Stimulated activated CD8-positive, alpha-beta memory T cell treated with anti-CD3 and anti-CD28 coated beads, Interleukin-7, amount 100 ng/mL, for 4 hours (primary cell): ENCODE measurements at regions not wholly inside any gene's neighbourhood (a gene's known extent, or its start where the extent isn't known, plus 50 kb on each side); places are given as distances from the start of the nearest gene placed in this dataset.

Experiments used
- DNase-seq, 2 donors: peaks; one replicate each; pipeline ENCODE4 v3.0.0-alpha.2; 2020; ENCODE audit warnings: low read depth in 2 of 2

DNA sequence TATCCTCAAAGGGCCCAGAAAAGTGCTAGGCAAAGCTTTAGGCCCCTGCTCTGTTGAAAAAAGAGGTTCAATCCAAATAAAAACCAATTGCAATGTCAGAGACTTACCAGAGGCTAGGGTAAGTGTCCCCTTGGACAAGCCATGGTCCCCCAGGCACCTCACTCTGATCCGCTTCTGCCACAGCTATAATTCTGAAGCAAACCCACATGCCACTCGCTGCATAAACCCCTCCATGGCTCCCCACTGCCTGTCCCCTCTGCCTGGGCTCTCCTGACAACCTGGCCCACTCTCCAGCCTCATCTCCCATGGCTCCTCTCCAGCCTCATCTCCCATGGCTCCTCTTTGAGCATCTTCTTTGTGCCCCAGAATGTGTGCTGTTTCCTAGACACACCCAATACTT lies 169.6 kb upstream of the TLE3 start:
- no peak for DNase-seq

DNA sequence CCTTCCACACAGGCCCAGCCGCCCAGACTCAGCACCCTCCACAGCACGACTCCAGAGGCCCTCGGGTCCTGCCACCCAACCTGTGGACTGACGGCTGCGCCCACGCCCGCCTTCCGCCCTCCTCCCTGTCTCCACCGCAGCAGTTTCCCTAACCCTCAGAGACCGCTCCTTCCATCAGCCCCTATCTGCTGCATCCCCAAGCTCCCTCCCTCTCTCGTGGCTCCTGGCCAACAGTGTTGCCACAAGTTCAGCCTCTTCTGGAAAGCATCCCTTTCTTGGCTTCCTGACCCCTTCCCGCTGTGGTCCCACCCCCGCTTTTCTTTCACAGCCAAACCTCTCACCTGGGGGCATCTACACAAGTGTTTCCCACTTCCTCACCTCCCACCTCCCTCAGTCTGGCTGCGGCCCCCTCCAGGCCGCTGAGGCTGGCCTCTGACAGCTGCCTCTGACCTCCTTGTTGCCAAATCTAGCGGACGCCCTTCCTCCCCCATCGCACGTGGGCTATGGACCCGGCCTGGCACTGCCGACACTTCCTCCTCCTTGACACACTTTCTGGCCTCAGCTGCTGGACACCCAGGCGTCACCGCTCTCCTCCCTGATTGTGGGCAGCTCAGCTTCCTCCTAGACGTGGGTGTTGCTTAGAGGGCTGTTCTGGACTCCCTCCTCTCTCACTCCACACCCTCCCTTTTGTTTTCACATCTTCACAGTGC lies 168.8 kb upstream of the TLE3 start:
- no peak for DNase-seq

DNA sequence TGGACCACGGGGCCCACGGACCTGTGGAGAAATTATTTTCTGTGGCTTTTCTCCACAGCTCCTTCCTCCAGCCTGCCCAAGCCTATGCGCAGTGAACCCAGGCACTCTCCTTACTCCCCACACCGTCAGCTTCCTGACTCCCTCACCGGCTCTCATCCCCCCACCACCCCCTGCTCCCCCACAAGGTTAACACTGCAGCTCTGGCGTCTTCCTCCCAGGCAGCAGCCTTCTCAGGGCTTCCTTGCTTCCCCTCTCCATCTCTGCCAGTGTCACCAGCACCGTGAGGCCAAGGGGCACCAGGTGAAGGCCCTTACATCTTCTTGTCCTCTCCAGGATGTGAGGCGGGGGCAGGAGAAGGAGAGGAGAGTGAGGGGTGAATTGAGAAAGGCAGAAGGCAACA lies 168.3 kb upstream of the TLE3 start:
- DNase-seq, result no peak

DNA sequence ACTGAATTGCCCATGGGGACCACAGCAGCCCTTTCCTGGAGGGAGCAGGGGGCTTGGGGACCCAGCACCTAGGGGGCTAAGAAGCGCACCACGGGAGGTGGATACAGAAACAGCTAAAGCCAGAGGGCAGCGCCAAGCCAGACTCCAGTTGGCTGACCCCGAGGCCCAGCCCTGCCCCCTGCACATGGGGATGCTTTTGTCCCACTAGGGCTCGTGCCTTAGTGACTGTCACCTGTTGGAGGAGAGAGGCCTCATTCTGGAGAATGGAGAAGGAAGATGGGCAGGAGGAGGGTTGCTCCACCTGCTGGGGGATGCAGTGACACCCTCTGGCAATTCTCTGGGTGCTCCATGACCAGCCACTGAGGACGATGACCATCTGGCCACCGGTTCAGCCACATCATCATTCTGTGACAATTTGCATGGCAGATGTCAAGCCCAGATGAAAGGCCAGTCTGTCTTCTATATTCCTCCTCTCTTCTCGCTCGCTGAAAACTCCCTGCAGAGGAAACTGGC lies 167.8 kb upstream of the TLE3 start:
- DNase-seq, result no peak

DNA sequence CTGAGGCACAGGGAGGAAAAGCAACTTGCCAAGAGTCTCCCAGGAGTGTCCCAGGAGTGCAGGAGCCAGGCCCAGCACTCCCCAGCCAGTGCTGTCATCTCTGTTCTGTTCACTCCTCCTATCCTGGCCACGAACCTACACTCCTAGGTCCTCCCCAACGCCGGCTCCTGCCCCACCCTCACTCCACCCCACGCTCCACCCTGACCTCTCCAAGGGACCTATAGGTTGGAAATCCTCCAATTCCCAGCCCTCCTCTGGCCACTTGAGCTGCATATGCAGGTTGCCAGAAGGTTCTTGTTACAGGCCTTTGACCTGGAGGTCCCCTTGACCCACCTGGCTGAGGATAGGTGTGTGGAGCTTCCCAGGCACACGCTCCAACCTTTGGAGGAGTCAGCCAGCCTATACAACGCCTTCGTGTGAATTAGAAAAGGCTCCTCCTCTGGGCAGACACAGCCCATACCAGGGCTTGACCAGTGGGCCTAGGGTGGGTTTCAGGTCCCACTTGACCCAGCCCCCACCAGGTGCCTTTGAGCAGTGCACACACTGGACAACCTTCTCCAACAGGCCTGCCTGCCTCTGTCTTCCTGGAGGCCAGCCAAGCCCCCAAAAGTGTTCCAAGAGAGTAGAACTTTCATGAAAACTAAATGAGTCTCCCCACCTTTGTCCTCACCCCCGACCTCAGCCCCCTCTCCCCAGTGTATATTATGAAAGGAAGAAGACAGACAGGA lies 167.2 kb upstream of the TLE3 start:
- no peak for DNase-seq

DNA sequence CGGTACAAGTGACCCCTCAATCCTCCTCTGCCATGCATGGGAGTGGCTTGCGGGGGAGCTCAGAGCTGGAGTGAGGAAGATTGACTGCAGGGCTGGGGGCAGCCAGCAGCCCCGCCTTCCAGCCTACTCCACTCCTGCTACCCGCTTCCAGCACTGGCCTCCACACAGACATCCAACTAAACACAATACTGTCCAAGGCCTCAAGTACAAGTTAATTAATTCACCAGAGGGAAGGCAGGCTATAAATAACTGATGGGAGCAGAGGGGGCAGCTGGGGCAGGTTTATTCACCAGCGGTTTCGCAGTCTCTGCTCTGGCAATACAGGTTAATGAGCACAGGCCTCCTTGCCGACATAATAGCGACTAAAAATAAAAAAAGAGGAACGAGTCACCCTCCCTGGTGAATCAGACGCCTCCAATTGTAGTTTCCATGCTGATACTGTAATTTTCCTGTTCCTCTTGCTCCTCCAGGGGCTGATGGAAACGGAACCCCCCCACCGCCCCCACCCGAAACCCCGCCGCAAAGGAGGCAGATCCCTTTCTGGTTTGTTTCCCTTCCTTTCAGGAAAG lies 166.4 kb upstream of the TLE3 start:
- DNase-seq, result no peak

DNA sequence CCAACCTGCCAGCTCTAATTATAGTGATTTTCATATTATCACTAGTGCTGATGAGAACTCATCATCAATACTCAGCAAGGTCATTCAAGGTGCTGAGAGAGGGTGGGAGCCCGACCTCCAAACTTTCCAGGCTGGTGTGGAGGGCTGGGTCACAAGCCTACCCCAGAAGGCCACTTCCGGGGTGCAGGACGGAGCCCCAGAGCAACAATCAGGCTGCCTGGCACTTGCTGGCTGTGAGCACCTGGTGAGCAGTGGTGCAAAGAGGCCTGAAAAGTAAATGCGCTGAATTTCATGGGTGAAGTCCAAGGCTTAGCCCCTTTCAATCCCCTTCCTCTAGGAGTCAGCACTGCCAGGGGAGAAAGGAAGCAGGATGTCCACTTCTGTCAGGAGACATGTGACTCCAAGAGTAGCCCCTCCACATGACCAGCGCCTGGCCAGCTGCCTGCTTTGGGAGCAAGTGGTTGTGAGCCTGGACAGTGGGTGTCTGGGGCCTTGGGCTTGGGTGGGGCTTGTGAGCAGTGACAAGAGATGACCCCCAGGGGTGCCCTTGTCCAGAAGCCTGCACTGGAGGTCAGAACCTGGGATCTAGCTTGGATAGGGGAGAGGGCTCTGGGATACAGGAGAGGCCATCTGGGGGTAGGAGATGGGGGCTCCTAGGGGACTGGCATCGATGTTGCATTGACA lies 165.0 kb upstream of the TLE3 start:
- DNase-seq, result no peak

DNA sequence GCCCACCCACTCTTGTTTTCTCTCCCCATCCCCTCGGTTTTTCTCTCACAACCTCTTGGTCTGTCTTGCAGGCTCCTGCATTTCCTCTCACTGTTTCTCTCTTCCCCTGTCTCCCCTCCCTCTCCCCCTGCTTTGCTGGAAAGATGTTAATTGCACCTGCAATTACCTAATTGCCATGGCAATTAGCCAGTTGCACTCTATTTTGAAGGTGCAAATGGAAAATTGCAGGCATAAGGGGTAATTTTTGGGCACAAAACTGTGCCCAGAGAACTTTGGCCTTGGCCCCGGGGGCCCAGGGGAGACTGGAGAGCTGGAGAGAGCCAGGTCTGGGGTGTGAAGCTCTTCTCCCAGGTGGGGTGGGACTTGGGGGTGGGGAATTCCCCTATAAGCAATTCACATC lies 164.5 kb upstream of the TLE3 start:
- no peak for DNase-seq

DNA sequence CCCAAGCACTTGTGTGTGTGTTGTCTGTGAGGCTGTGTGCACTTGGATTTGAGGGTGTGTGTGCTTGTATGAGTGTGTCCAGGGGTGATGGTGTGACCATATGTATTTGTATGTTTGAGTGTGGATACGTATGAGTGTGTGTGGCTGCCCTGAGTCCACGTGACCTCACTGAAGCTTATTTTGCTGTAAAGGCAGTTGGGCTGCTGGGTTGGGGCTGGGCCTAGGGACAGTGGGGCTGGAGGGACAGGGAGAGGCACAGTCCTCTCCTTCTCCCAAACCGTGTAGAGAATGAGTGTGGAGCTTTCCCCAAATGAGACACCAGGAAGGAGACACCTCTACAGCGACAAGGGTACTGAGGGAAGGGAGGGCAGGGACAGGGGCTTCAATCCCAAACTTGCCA lies 163.4 kb upstream of the TLE3 start:
- no peak for DNase-seq

DNA sequence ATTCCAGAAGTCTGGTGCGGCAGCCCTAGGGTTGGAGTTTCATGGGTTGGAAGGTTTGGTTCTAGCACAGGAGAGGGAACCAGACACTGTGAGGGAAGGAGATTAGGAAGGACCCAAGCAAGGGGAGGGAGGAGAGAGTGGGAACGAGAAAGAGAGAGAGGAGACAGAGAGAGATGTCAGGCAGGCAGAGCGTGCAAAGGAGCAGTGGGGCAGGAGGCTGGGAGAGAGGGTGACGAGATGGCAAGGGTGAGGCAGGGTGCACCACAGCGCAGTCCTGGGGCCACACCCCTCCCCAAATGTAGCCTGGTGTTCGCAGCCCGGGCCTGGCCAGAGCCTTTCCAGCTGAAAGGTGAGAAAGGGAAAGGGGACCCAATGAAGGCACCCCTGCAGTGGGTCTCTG lies 162.9 kb upstream of the TLE3 start:
- DNase-seq, result no peak

DNA sequence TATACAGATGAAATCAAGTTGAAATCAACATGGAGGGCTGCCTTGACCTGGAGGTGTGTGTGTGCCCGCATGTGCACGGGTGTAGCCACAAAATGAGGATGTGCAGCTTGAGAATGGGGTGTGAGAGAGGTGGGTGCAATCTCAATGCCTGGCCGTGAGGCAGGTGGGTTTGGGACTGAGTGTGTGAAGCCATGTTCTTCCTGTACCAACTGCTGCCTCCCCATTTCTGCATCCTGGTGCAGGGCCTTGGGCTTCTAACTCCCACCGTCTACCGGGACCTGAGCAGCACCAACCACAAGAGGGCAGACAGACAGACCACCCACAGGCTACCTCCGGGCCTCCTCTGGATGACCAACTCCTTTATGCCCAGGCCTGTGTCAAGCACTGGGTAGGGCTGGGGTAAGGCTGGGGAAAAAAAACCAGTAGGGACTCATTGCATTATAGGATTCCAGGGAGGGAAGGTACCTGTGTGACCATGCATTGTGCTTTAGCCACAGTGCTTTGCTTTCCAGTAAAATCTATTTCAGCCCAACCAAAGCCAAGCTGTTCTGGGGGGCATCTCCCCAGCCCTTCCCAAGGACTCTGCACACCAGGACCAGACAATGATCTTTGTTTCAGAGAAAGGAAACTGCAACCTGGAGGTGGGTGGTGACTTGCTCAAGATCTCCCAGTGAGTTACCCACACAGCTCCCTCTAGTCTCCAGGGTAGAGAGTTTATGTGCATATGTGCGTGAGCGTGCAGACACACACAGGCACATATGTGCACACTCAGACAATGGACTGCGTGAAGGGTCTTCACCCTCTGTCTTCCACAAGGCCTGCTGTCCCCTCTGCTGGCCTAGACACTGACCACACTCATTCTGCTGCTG lies 162.2 kb upstream of the TLE3 start:
- DNase-seq, result no peak

DNA sequence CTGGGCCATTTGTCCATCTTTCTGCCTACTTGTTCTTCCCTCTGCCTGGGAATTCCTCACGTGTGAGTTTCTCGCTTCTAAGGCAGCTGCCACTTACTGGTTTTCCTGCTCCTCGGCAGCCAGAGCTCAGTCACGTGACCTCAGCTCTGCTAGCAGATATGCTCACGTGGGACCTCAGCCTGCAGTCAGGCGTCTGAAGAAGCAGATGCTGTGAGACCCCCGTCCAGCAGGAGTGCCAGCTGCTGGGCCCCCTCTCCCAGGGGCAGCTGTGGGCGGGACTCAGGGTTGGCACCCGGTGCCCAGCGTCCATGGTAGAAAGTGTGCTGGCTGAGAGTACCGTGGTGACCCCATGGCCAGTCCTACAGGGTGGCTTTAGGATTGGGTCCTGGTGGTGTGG lies 161.3 kb upstream of the TLE3 start:
- DNase-seq, result peak; percentile 18 to 44

DNA sequence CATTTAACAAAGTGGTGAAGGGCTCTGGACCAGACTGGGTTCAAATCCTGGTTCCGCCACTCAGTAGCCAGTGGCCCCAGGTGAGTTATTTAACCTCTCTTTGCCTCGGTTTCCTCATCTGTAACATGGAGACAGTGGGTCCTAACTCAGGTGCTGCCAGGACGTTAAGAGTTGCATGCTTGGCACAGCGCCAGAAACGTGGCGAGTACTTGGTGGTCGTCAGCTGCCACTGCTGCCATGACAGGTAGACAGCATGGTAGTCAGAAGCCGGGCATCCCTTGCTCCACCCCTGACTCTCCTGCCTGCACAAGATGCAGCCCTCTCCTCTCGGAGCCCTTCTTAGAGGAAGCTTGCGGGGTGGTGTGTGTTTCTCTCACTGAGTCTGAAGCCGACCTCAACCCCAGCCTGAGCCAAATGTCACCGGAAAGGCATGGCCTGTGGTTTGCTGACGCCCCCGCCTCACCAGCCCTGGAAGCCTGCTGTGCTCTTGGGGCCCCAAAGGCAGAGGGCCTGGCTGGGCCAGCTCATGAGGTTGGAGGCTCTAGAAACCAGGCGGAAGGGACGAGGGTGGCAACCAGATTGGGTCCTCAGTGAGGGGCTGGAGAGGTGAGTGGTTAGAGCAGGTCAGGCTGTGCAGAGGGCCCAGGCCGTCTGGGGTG lies 160.8 kb upstream of the TLE3 start:
- peak; percentile 57 to 68 for DNase-seq

DNA sequence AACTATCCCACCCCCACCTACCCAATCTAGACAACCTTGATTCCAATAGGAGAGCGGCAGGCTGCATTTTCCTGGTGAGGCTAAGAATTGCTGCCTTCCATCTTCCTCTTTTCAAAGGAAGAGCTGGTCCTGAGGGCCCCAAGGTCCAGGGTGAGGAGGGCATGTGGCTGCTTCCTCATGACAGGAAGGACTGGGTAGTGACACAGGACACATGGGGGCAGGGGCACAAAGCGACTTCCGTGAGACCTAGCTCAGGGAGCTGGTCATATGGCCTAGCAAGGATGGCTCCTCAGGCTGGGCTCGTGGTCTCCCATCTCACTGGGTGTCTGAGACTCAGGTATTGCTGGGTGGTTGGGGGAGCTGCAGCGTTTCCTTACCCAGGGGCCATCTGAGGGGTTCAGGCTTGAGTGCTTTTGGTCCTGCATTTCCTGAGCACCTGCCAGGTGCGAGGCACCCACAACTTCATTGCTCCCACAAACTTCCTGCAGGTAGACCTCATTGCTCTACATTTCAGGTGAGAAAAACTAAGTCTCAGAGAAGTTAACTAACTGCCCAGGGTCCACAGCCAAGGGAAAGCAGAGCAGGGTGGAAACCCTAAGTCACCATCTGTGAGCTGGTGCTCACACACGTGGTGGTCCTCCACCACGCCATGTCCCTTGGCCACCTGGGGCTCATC lies 160.0 kb upstream of the TLE3 start:
- DNase-seq, result no peak

DNA sequence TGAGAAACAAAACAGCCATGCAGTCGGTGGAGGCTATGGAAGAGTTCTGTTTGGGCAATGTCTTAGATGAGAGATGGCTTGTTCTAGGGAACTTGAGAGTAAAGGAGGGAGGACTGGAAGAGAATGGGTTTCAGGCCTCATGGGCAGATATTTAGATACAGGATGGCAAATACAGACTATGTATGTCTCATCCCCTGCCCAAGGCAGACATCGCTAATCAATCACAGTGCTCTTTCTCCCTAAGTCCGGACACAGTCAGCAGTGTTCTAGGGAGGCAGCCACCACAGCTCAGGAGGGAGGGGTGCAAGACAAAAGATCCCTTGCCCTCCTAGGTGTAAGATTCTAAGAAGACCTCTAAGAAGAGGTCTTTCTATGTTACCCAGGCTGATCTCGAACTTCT lies 159.3 kb upstream of the TLE3 start:
- DNase-seq, result no peak

DNA sequence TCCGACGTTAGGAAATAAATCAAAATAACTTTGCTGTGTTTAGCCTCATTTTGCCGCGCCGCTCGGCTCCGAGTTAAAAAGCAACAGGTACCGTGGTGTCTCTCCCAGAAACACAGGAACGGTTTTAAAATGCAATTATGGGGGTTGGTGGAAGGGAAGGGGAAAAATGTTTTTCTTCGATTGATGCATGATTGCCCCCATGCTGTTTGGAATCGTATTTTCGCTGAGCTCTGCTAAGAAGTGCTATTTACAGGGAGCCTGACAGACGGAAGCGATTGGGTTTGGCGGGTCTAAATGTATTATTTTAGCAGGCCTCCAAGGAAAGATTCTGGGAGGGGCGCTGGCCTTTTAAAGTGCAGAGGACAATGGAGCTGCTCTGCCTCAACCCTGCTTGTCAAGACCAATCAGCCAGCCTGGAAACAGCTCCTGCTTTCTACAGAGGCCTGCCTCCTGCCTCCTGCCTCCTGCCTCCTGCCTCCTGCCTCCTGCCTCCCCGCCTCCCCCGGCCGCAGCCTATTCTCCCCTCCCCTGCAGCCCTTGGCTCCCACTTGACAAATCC lies 156.7 kb upstream of the TLE3 start:
- no peak for DNase-seq

DNA sequence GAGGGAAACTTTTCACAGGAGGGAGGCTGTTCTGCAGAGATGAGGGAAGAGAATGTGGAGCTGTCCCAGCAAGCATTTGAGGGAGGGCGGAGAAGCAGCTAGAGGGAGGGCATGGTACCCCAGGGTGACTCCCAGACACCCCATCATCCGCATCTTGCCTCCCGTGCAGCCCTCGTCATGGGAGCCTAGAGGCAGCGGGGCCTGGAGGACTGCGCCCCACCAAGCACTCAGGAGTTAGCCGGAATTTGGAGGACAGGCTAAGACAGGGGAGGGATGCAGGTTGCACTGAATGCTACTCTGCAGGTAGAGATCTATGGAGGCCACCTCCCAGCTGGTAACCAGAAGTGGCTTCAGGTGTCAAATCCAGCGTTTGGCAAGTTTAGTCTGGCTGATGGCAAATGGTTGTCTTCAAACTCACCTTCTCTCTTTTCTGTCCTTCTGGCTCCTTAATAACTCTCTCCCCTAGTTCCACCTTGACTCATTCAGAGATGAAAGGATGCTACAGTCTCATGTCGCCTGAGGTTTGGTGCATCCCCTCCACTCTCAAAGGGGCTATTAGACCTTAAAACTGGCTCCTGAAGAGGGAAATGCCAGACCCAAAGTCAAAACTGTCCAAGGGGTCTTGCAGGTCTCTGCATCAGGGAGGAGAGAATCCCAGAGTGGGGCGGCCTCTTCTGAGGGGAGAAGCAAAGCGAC lies 155.9 kb upstream of the TLE3 start:
- DNase-seq, result no peak

DNA sequence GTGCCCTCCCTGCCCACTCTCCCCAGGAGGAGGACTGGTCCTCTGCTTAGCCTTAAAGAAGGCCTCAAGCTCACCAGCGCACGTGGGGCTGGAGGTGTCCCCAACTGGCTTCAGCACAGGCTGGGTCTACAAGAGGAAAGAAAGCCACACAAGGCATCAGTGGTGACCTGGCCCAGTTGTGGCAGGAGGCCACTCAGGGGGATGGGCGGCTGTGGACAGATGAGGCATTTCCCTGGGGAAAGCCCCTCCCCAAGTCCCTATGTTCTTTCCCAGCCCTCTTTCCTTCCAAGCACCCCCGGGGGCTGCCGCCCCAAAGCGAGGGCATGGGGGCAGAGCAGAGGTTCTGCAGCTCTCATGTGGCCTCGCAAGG lies 155.2 kb upstream of the TLE3 start:
- no peak for DNase-seq
